ENCODE measurements at regions not wholly inside any gene's neighbourhood (a gene's known extent, or its start where the extent isn't known, plus 50 kb on each side); places are given as distances from the start of the nearest gene placed in this dataset.

DNA sequence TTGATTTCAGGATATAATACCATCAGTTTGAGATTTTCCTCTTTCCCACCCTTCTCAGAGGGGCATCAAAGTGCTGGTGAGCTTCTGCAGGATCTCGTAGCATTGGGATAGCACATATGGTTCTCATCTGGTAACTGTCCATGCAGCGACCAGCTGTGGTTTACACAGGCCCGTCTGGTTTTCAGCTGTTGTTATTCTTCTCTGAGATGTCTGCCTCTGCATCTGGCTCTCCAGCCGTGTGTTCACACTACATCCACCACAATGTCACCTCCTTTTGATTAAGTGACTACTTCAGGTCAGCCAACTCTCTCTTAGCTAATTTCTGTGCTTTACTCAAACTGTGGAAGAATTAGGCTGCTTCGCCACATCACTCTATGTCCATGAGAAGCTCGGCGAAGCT is 676.7 kb upstream of the TENM3 start:
- Histone ChIP-seq H3K4me1 (ENCODE audit: control insufficient read depth in 2 of 2, insufficient read depth in 1 of 2, low read depth in 1 of 2, low read length in 2 of 2) (peaks cover 0 to 2% of the 10 kb centered on the region in 2 donors), H3K36me3 (replicated peaks in 1 of 2; ENCODE audit: control insufficient read depth in 2 of 2, insufficient read depth in 2 of 2, low read length in 2 of 2) (no peaks in the 10 kb centered on the region), H3K9ac (ENCODE audit: low read depth, low read length, poor library complexity) (no peak overlapping the region), H3K18ac (ENCODE audit: low read length) (no peak overlapping the region), H4K91ac (ENCODE audit: low read depth, low read length, poor library complexity) (no peak overlapping the region), H2BK12ac (ENCODE audit: low read length) (no peak overlapping the region), H4K8ac (ENCODE audit: low read depth, low read length) (peak overlapping the region; percentile 24), H3K27ac (replicated peaks; ENCODE audit: low read length) (no peak overlapping the region), H2AFZ (ENCODE audit: low read length) (no peak overlapping the region), H3K4ac (ENCODE audit: low read length) (no peak overlapping the region), H3K79me1 (ENCODE audit: low read depth, low read length) (no peaks in the 10 kb centered on the region), H3K4me3 (ENCODE audit: low read length in 2 of 2) (no peak overlapping the region), H2BK120ac (ENCODE audit: low read depth, low read length) (no peak overlapping the region), H2BK5ac (ENCODE audit: low read length) (no peak overlapping the region), H2BK15ac (ENCODE audit: low read length) (no peak overlapping the region), H3K4me2 (ENCODE audit: insufficient read depth, low read length, poor library complexity, severe bottlenecking) (no peak overlapping the region), H3K27me3 (ENCODE audit: control insufficient read depth in 3 of 3, insufficient read depth in 3 of 3, low read depth in 1 of 3, low read length in 3 of 3) (no peaks in the 10 kb centered on the region), H3K23ac (ENCODE audit: low read depth, low read length, poor library complexity) (no peak overlapping the region), H3K9me3 (replicated peaks in 1 of 2; ENCODE audit: control insufficient read depth in 2 of 2, insufficient read depth in 1 of 2, low read depth in 1 of 2, low read length in 2 of 2) (no peaks in the 10 kb centered on the region), H3K14ac (ENCODE audit: low read length) (no peak overlapping the region), H2AK5ac (ENCODE audit: low read depth, low read length) (no peak overlapping the region)
- no peak for DNase-seq (ENCODE audit: low spot score)
- no CpG with 5 or more reads among the region's 7 CpGs for WGBS, 2 donors (ENCODE audit: extremely low coverage in 2 of 2, insufficient read length in 2 of 2, insufficient replicate concordance in 1 of 2)

GRCh38 chr4:181569553-181569952 is 673.6 kb upstream of the TENM3 start:
- H4K91ac ChIP-seq (ENCODE audit: low read depth, low read length, poor library complexity), result no peak overlapping the region
- no peak overlapping the region for H2AK5ac ChIP-seq (ENCODE audit: low read depth, low read length)
- no peak for DNase-seq (ENCODE audit: low spot score)

GRCh38 chr4:181578911-181579310 is 664.3 kb upstream of the TENM3 start:
- peak overlapping the region; percentile 67 for H2AFZ ChIP-seq (ENCODE audit: low read length)
- H4K8ac ChIP-seq (ENCODE audit: low read depth, low read length), result no peak overlapping the region
- no peak overlapping the region for H3K23ac ChIP-seq (ENCODE audit: low read depth, low read length, poor library complexity)
- no peak overlapping the region for H3K4me2 ChIP-seq (ENCODE audit: insufficient read depth, low read length, poor library complexity, severe bottlenecking)
- H3K9me3 ChIP-seq (replicated peaks in 1 of 2; ENCODE audit: control insufficient read depth in 2 of 2, insufficient read depth in 1 of 2, low read depth in 1 of 2, low read length in 2 of 2), result no peaks in the 10 kb centered on the region
- no peak overlapping the region for H3K14ac ChIP-seq (ENCODE audit: low read length)
- H2BK5ac ChIP-seq (ENCODE audit: low read length), result no peak overlapping the region
- no peaks in the 10 kb centered on the region for H3K79me1 ChIP-seq (ENCODE audit: low read depth, low read length)
- H2AK5ac ChIP-seq (ENCODE audit: low read depth, low read length), result no peak overlapping the region
- no CpG with 5 or more reads among the region's 5 CpGs for WGBS, 2 donors (ENCODE audit: extremely low coverage in 2 of 2, insufficient read length in 2 of 2, insufficient replicate concordance in 1 of 2)
- H4K91ac ChIP-seq (ENCODE audit: low read depth, low read length, poor library complexity), result no peak overlapping the region
- no peak overlapping the region for H3K4me3 ChIP-seq (ENCODE audit: low read length in 2 of 2)
- H2BK120ac ChIP-seq (ENCODE audit: low read depth, low read length), result no peak overlapping the region
- no peak overlapping the region for H2BK15ac ChIP-seq (ENCODE audit: low read length)
- no peak for DNase-seq (ENCODE audit: low spot score)
- H3K4me1 ChIP-seq (ENCODE audit: control insufficient read depth in 2 of 2, insufficient read depth in 1 of 2, low read depth in 1 of 2, low read length in 2 of 2), result peaks cover 0 to 2% of the 10 kb centered on the region in 2 donors
- H3K18ac ChIP-seq (ENCODE audit: low read length), result no peak overlapping the region
- no peak overlapping the region for H2BK12ac ChIP-seq (ENCODE audit: low read length)
- no peaks in the 10 kb centered on the region for H3K36me3 ChIP-seq (replicated peaks in 1 of 2; ENCODE audit: control insufficient read depth in 2 of 2, insufficient read depth in 2 of 2, low read length in 2 of 2)
- no peak overlapping the region for H3K27ac ChIP-seq (replicated peaks; ENCODE audit: low read length)
- no peak overlapping the region for H3K4ac ChIP-seq (ENCODE audit: low read length)
- no peaks in the 10 kb centered on the region for H3K27me3 ChIP-seq (ENCODE audit: control insufficient read depth in 3 of 3, insufficient read depth in 3 of 3, low read depth in 1 of 3, low read length in 3 of 3)
- no peak overlapping the region for H3K9ac ChIP-seq (ENCODE audit: low read depth, low read length, poor library complexity)

More at GRCh38 chr4:181569553-181569952, 673.6 kb upstream of the TENM3 start:
- Histone ChIP-seq H3K18ac (ENCODE audit: low read length) (no peak overlapping the region), H4K8ac (ENCODE audit: low read depth, low read length) (no peak overlapping the region), H3K4me1 (ENCODE audit: control insufficient read depth in 2 of 2, insufficient read depth in 1 of 2, low read depth in 1 of 2, low read length in 2 of 2) (peaks cover 0 to 2% of the 10 kb centered on the region in 2 donors), H2BK120ac (ENCODE audit: low read depth, low read length) (no peak overlapping the region), H2BK15ac (ENCODE audit: low read length) (no peak overlapping the region), H3K27ac (replicated peaks; ENCODE audit: low read length) (no peak overlapping the region), H3K36me3 (replicated peaks in 1 of 2; ENCODE audit: control insufficient read depth in 2 of 2, insufficient read depth in 2 of 2, low read length in 2 of 2) (no peaks in the 10 kb centered on the region), H3K14ac (ENCODE audit: low read length) (no peak overlapping the region), H3K4me3 (ENCODE audit: low read length in 2 of 2) (no peak overlapping the region), H2BK5ac (ENCODE audit: low read length) (no peak overlapping the region), H3K9me3 (replicated peaks in 1 of 2; ENCODE audit: control insufficient read depth in 2 of 2, insufficient read depth in 1 of 2, low read depth in 1 of 2, low read length in 2 of 2) (no peaks in the 10 kb centered on the region), H2AFZ (ENCODE audit: low read length) (no peak overlapping the region), H3K27me3 (ENCODE audit: control insufficient read depth in 3 of 3, insufficient read depth in 3 of 3, low read depth in 1 of 3, low read length in 3 of 3) (no peaks in the 10 kb centered on the region), H2BK12ac (ENCODE audit: low read length) (no peak overlapping the region), H3K23ac (ENCODE audit: low read depth, low read length, poor library complexity) (no peak overlapping the region), H3K9ac (ENCODE audit: low read depth, low read length, poor library complexity) (no peak overlapping the region), H3K79me1 (ENCODE audit: low read depth, low read length) (no peaks in the 10 kb centered on the region), H3K4me2 (ENCODE audit: insufficient read depth, low read length, poor library complexity, severe bottlenecking) (no peak overlapping the region), H3K4ac (ENCODE audit: low read length) (no peak overlapping the region)
- WGBS, 2 donors (ENCODE audit: extremely low coverage in 2 of 2, insufficient read length in 2 of 2, insufficient replicate concordance in 1 of 2), result no CpG with 5 or more reads among the region's 2 CpGs

DNA sequence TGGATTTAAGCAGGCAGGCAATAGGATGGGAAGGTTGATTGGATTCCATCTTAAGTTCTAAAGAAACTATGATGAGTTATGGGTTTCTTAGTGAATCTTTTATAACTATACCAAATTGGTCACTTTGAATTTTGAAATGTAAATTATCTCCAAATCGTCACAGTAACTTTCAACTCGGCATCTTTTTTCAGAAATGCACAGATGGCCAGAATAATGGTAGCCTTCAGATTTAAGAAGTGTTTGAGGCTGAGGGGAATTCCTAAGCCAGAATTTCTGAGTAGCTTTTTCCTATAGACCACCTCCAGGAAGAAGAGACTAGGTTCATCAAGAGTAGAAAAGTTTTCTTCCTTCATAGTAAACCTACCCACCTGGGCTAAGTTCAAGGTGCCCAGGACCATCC is 663.7 kb upstream of the TENM3 start:
- Histone ChIP-seq H3K4me3 (ENCODE audit: low read length in 2 of 2) (no peak overlapping the region), H2BK12ac (ENCODE audit: low read length) (no peak overlapping the region), H3K23ac (ENCODE audit: low read depth, low read length, poor library complexity) (no peak overlapping the region), H2BK15ac (ENCODE audit: low read length) (no peak overlapping the region), H3K4ac (ENCODE audit: low read length) (no peak overlapping the region), H2AFZ (ENCODE audit: low read length) (no peak overlapping the region), H3K9ac (ENCODE audit: low read depth, low read length, poor library complexity) (no peak overlapping the region), H3K14ac (ENCODE audit: low read length) (no peak overlapping the region), H3K4me1 (ENCODE audit: control insufficient read depth in 2 of 2, insufficient read depth in 1 of 2, low read depth in 1 of 2, low read length in 2 of 2) (peaks cover 0 to 2% of the 10 kb centered on the region in 2 donors), H2BK120ac (ENCODE audit: low read depth, low read length) (no peak overlapping the region), H3K36me3 (replicated peaks in 1 of 2; ENCODE audit: control insufficient read depth in 2 of 2, insufficient read depth in 2 of 2, low read length in 2 of 2) (no peaks in the 10 kb centered on the region), H3K79me1 (ENCODE audit: low read depth, low read length) (no peaks in the 10 kb centered on the region), H4K91ac (ENCODE audit: low read depth, low read length, poor library complexity) (no peak overlapping the region), H3K9me3 (replicated peaks in 1 of 2; ENCODE audit: control insufficient read depth in 2 of 2, insufficient read depth in 1 of 2, low read depth in 1 of 2, low read length in 2 of 2) (no peaks in the 10 kb centered on the region), H3K27ac (replicated peaks; ENCODE audit: low read length) (no peak overlapping the region), H3K4me2 (ENCODE audit: insufficient read depth, low read length, poor library complexity, severe bottlenecking) (no peak overlapping the region), H3K18ac (ENCODE audit: low read length) (no peak overlapping the region), H3K27me3 (ENCODE audit: control insufficient read depth in 3 of 3, insufficient read depth in 3 of 3, low read depth in 1 of 3, low read length in 3 of 3) (no peaks in the 10 kb centered on the region), H2AK5ac (ENCODE audit: low read depth, low read length) (no peak overlapping the region), H2BK5ac (ENCODE audit: low read length) (no peak overlapping the region), H4K8ac (ENCODE audit: low read depth, low read length) (no peak overlapping the region)
- DNase-seq (ENCODE audit: low spot score), result no peak
- no CpG with 5 or more reads among the region's 2 CpGs for WGBS, 2 donors (ENCODE audit: extremely low coverage in 2 of 2, insufficient read length in 2 of 2, insufficient replicate concordance in 1 of 2)

All from neuronal stem cell (in vitro differentiated cells).